ENCODE measurements at regions not wholly inside any gene's neighbourhood (a gene's known extent, or its start where the extent isn't known, plus 50 kb on each side); places are given as distances from the start of the nearest gene placed in this dataset.

DNA sequence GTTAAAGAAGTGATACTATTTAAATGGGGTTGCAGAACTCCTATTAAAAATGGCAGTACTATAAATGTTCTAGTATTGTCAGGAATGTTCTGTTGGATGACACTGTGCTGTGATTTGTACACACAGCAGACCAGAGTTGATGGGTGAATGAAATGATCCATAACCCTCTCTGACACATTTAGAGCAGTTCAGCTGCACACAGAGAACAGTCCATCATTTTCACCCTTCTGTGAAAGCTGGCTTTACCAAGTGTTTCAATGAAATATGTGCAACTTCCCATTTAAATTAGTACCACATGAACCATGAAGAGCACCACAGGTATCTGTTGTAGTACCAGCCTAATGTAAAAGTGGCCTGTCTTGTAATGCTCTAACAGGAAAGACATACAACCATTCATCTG, 981.4 kb downstream of the TMEM182 start:
- ATAC-seq (no peak), DNase-seq (no peak)
- intact Hi-C loops (cut with DNase I, micrococcal nuclease): no loop called here
- Histone ChIP-seq H3K4me3 (no peak overlapping the region), H3K36me3 (ENCODE audit: low read depth) (no peaks in the 10 kb centered on the region), H3K4me1 (ENCODE audit: low read depth) (no peaks in the 10 kb centered on the region), H3K9me3 (no peaks in the 10 kb centered on the region)
- TF ChIP-seq, protein P1, sequence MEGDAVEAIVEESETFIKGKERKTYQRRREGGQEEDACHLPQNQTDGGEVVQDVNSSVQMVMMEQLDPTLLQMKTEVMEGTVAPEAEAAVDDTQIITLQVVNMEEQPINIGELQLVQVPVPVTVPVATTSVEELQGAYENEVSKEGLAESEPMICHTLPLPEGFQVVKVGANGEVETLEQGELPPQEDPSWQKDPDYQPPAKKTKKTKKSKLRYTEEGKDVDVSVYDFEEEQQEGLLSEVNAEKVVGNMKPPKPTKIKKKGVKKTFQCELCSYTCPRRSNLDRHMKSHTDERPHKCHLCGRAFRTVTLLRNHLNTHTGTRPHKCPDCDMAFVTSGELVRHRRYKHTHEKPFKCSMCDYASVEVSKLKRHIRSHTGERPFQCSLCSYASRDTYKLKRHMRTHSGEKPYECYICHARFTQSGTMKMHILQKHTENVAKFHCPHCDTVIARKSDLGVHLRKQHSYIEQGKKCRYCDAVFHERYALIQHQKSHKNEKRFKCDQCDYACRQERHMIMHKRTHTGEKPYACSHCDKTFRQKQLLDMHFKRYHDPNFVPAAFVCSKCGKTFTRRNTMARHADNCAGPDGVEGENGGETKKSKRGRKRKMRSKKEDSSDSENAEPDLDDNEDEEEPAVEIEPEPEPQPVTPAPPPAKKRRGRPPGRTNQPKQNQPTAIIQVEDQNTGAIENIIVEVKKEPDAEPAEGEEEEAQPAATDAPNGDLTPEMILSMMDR (IDR thresholded peaks at IDR 0.05): no peak

DNA sequence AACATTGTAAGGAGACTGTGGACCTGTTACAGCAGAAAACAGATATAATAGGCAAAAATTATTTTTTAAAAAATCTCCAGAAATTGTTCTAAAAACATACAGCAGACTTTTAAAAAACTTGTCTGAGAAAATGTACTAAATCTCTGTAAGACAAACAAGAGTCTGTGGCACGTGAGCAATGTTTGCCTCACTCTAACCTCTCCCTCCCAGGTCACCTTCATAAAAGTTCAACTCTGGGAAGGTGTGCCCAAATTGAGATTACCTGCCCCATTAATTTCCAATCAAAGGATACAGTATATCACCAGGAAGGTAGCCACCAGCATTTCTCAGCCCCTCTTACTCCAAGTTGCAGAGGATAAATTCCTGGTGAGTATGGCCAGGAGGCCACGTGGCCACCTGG, 992.7 kb downstream of the TMEM182 start:
- no peak for ATAC-seq
- Histone ChIP-seq H3K36me3 (ENCODE audit: low read depth) (no peaks in the 10 kb centered on the region), H3K4me1 (ENCODE audit: low read depth) (no peaks in the 10 kb centered on the region), H3K4me3 (no peak overlapping the region), H3K9me3 (no peaks in the 10 kb centered on the region)
- DNase-seq: no peak
- intact Hi-C loops (cut with DNase I, micrococcal nuclease): no loop called here
- TF ChIP-seq, protein P1 (IDR thresholded peaks at IDR 0.05): no peak

DNA sequence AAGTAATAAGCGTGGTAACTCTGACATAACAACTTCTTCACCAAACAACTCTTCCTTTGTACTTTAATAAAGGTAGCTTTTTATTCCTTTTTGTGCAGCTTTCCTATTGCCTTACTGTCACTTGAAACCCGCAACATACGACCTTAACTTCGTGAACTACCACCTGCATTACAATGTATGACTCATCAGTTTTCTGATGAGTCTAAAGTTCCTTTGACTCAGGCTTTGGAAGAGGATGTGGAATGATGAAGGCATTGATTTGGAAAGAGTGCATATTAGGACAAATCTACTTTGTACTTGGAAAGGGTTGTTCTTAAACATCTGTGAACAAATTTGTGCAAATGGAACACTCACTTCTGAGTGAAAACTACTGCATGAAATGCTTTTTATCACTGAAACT, 1012.1 kb downstream of the TMEM182 start:
- Histone ChIP-seq H3K9me3 (no peaks in the 10 kb centered on the region), H3K36me3 (ENCODE audit: low read depth) (no peaks in the 10 kb centered on the region), H3K4me3 (no peak overlapping the region), H3K4me1 (ENCODE audit: low read depth) (no peaks in the 10 kb centered on the region)
- intact Hi-C loops (cut with DNase I, micrococcal nuclease): no loop called here
- ATAC-seq (no peak), DNase-seq (no peak)
- TF ChIP-seq, protein P1 (IDR thresholded peaks at IDR 0.05): no peak

DNA sequence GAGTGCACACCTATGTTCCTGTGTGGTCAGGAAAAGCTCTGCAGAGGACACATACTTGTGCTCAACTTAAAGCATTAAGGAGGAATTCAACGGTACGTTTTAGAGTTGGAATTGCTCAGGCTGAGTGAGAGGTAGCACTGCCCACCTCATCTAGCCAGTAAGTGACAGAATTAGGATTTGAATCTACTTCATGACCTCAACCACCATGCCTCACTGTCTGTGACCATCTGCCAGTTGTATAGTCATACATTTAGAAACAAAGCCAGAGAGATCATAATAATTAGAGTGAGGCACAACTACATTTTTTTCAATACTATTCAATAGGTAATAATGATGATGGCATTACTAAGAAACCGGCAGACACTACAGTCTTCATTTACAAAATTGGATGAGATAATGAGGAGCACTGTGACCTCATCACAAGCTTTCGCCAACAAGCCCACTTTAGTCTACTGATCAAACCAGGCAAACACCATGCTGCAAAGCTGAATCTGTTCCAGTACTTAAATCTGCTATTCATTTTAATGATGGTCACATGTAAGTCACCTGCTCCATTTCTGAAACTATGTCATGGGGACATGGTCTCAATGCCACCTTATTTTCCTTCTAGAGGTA, 1018.4 kb downstream of the TMEM182 start:
- H3K4me3 ChIP-seq: no peak overlapping the region
- DNase-seq (no peak), ATAC-seq (no peak)
- no peaks in the 10 kb centered on the region for H3K9me3 ChIP-seq
- H3K36me3 ChIP-seq (ENCODE audit: low read depth): no peaks in the 10 kb centered on the region
- H3K4me1 ChIP-seq (ENCODE audit: low read depth): no peaks in the 10 kb centered on the region
- intact Hi-C loops (cut with DNase I, micrococcal nuclease): no loop called here
- TF ChIP-seq, protein P1 (IDR thresholded peaks at IDR 0.05): no peak

DNA sequence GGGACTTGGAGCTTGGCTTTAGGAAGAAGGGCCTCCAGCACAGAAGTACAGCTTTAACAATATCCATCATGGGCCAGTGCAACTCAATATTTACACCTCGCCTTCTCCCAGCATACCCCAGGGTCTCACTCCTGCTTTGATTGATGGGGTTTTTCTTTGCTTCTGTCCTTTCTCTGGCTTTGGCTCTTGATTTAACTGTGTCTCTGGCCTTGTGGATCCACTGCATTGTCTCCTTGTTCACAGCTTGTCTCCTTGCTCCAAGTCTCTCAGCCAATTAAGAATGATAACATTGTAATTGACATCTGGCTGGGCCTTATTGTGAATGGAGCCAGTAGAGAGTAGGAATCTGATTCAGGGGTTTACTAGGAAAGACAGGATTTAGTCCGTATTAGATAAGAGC, 1019.5 kb downstream of the TMEM182 start:
- H3K4me3 ChIP-seq: no peak overlapping the region
- DNase-seq (no peak), ATAC-seq (no peak)
- TF ChIP-seq, protein P1 (IDR thresholded peaks at IDR 0.05): no peak
- intact Hi-C loops (cut with DNase I, micrococcal nuclease): no loop called here
- no peaks in the 10 kb centered on the region for H3K9me3 ChIP-seq
- no peaks in the 10 kb centered on the region for H3K36me3 ChIP-seq (ENCODE audit: low read depth)
- no peaks in the 10 kb centered on the region for H3K4me1 ChIP-seq (ENCODE audit: low read depth)

DNA sequence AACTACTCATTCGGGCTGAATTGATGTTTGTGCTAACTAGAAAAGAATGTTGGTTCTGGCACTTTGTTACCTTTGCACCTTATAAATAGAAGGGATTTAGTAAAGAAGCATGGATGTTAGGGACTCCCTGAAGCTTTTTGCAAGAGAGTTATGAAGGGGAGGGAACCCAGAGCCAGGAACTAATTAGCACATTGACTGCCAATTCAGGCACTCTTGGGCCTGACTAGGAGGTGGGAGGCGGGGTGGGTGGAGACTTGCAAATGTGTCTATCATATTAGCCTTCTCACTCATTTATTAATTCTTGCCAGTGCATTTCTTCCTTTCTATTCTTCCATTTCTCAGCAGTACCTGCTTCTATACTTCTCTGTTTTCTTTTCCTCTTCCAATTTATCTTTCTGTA, 1022.4 kb downstream of the TMEM182 start:
- no peak for ATAC-seq
- H3K4me3 ChIP-seq: no peak overlapping the region
- H3K9me3 ChIP-seq: no peaks in the 10 kb centered on the region
- intact Hi-C loops (cut with DNase I, micrococcal nuclease): no loop called here
- DNase-seq: no peak
- H3K36me3 ChIP-seq (ENCODE audit: low read depth): no peaks in the 10 kb centered on the region
- TF ChIP-seq, protein P1 (IDR thresholded peaks at IDR 0.05): no peak
- no peaks in the 10 kb centered on the region for H3K4me1 ChIP-seq (ENCODE audit: low read depth)

Measured in mucosa of descending colon (tissue), 3 donors.